ENCODE measurements at regions not wholly inside any gene's neighbourhood (a gene's known extent, or its start where the extent isn't known, plus 50 kb on each side); places are given as distances from the start of the nearest gene placed in this dataset.

DNA sequence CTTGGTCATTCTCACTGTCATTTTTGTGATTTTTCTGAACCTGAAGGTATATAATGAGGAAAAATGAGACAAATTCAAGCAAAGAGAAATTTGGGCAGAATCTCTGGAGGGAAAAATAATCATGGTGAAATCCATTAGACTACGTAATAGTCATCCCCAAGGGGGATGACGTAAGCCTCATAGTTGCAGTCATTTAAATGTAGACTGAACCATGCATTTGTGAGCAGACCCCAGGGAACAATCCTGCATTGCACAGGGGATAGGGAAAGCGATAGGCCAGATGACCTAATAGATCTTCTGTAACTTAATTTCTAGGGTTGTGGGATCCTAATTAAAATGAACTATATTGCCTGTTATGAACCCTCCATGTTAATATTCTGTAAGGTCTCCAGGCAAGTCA is 167.4 kb upstream of the C1orf21 start:
- no peak for DNase-seq

DNA sequence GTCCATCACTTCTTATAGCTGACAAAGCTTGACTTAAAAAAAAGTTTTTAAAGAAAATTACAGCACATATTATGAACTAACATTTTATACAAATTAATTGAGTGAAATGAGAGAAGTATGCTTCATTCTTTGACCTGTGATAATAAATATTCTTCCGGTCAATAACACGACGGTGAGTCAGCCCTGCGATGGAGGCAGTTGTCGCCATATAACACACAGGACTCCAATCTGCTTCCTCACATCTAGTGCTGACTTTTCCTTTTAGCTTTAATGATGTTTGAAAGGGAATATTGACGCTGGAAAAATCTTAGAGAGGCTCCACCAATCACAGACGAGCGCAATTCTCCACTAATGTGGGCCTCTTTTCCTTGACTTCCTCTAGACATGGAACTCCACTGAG is 166.9 kb upstream of the C1orf21 start:
- no peak for DNase-seq

DNA sequence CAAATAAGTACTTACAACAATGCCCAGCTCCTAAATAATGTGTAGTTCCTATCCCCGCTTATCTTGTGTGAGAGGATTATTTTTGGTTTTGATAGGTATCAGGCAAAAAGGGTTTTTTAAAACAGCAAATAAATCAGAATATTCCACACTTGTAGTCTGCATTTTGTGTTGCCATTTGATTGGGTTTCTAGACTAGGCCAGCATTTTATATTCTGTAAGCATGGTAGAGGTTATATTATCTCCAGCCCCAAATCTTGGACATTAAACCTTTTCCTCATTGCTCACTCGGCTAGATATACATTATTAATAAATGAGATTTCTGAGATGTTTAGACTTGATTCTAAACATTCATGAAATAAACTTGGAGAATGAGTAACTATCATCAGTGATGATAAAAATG is 165.7 kb upstream of the C1orf21 start:
- DNase-seq: no peak

DNA sequence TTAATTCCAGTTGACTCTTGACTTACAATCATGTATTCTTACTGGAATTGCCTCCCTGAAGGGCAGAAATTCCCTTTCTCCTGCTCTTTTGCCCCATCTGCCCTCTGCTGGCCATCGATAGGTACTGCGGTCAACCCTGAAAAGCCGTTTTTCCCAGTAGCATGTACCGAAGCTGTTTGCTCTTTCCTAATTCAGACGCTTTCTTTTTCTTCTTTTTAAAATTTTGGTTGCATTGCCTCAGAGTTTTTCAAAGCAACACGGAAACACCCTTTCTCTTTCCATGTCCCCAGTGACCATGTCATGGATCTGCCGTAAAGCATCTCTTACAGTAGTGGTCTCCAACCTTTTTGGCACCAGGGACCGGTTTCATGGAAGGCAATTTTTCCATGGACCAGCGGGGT is 164.2 kb upstream of the C1orf21 start:
- DNase-seq: no peak

DNA sequence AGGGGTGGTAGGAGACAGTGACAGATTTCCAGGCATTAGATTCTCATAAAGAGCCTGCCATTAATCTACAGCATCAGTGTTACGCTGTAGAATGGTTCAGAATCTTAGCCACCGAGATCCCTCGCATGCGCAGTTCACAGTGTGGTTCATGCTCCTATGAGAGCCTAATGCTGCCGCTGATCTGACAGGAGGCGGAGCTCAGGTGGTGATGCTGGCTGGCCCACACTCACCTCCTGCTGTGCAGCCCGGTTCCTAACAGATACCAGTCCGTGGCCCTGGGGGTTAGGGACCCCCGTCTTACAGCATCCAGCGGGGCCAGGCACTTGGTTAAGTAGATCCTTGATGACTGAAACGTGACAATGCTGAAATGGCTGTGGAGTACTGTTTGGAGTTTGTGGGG is 163.6 kb upstream of the C1orf21 start:
- DNase-seq: no peak

DNA sequence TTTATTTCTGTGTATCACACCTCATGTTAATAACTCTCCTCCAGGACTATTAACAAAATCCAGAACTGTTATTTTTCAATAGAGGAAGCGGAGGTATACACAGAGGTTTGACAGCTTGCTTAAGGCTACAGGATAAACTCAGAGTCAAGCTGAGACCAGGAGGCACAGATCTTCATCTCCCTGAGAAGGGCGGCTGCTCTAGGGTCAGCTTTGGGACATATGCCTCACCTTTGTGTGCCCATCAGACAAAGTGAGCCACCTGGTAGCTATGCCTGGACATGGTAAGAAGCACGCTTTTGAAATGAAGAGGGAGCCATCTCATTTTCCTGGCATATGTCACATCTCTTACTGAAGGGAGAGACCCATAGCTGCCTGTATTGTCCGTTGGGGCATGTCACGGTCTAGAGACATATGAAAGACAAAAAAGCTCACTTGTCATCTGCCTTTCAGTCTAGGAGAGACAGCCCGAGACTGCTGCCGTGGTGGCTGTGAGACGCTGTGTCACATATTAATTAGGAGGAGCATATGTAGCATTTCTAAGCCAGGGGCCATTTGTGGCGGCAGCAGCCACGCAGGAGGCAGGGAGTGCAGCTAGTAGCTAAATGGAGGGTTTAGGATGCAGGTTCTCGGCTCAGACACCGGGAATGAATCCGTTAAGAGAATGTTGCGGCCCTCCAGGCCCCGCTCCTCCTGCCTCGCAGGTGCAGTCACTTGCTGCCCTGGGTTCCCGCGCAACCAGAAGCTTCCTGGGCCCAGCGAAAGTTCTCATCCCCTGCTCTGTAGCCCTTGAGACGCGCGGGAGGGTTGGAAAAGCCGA is 161.3 kb upstream of the C1orf21 start:
- no peak for DNase-seq

DNA sequence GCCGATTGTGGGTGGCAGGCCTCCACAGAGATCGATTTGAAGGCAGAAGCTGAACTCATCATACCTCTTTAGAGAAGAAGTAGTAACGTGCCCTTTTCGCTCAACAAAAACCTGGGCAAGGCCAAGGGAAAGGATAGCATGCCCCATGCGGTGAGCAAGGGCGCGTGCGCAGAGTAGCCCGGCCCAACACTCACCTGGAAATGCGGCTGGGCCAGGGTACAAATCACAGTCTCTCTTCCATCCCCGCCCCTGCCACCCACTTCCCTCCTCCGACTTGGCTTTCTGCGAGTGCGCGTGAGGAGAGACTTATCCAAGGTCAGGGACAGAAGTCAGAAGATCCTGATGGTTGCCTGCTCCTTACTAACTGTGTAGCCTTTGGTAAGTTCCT is 160.7 kb upstream of the C1orf21 start:
- DNase-seq: no peak

DNA sequence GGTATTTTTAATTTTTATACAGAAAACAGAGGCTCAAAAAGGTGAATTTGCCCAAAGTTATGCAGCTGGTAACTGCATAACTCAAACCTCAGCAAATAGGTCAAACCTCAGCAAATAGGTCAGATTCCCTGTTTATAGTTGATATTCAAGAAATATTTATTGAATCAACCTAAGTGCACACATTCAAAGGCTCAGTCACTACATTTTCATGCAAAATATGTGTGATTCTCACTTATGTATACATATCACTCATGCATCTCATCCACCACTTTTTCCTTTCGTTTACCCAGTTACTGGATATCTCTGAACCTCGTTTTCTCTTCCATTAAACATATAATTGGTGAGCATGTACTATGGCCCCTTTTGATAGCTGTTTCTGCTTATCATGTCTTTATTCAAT is 158.3 kb upstream of the C1orf21 start:
- DNase-seq: no peak

DNA sequence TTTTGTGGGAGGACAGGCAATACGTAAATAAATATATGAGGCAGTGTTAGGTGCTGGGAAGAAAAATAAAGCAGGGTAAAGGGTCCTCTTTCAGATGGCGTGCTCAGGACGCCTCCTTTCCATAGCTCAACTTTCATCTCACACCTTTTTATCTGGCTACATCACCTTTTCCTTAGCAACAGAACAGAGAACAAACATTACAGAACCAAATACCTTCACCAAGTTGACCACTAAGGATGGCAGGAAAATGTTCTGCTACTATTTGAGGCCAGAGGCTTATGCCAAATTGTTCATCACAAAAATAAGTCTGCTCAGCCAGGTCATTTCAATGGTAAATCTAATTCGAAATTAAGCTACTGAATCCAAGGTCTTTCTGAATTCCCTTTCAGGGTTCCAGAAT is 149.2 kb upstream of the C1orf21 start:
- DNase-seq: no peak

DNA sequence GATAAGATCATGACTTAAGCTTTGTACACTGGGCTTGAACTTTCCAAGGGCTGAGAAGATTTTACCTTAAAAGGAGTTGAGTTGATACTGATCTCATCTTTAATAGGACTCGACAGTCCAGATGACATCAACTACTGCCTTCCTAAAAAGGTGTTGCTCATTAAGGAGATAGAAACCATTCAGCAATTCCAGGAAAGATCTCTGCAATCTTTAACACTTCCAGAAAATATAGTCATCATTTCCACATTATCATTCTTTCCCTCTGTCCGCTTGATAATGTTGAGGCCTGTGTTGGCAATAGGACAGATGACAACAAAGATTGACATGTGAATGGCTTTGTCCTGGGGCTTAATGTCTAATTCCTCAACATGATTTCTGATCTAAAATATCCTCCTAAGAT is 145.4 kb upstream of the C1orf21 start:
- no peak for DNase-seq

DNA sequence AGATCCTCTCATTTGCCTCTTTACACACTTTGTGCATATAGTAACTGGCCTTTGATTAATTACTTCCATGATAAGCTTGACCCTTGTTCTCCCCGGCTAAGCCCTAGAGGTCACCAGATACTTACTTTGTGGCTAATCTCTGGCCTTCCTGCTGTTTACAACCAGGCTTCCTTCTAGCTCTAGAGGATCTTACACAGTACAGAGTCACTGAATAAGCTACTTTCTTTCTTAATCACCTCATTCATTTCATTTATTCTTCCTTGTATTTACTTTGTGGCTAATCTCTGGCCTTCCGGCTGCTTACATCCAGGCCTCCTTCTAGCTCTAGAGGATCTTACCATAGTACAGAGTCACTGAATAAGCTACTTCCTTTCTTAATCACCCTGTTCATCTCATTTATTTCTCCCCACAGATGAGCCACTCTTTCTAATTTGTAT is 144.3 kb upstream of the C1orf21 start:
- DNase-seq: no peak

DNA sequence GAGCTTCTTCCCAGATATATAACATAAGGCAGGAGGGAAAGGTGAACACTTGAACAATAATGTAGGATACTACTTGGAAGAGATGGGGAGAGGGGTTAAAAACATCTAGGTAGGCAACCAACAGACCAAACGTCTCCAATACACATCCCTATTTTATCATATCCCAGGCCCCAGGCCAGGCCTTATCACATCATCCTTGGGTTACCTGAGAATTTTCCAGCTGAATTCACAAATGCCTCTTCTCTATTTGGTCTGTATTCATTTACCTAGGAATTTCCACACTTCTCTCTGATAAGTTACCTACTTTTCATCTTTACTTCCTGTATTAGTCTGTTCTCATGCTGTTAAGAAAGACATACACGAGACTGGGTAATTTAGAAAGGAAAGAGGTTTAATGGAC is 141.9 kb upstream of the C1orf21 start:
- no peak for DNase-seq

DNA sequence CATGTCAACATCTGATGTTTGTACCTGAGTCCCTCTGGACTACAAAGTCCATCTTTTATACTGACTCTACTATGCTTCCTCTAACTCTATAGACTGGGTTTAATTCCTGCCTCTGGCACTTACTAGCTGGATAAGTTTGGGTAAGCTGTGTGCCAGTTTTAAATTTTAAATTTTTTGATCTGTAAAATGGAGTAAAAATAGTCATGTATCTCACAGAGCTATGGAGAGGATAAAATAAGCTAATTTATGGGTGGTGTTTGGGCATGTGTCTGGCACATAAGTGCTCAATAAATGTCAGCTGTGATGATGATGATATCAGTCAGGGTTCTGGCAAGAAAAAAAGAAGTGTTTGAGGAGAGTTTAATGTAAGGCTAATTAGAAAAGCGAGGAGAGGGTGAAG is 139.2 kb upstream of the C1orf21 start:
- DNase-seq: no peak

DNA sequence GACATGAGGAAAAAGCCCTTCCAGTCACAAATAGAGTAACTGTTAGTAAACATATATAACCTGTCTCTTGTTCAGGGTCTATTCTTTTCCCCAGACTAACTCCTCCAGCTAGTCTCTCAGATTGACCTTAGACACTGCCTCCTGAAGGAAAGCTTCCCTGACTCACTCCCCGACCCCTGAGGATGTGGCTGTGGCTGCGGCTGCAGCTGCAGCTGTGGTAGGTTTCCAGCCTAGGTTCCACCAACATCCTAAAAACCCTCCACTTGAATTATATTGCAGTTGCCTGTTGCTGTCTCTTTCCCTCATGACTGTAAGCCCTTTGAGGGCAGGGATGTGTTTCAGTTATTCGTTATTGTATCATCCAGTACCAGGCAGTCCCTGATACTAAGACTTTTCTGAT is 132.9 kb upstream of the C1orf21 start:
- DNase-seq: no peak

DNA sequence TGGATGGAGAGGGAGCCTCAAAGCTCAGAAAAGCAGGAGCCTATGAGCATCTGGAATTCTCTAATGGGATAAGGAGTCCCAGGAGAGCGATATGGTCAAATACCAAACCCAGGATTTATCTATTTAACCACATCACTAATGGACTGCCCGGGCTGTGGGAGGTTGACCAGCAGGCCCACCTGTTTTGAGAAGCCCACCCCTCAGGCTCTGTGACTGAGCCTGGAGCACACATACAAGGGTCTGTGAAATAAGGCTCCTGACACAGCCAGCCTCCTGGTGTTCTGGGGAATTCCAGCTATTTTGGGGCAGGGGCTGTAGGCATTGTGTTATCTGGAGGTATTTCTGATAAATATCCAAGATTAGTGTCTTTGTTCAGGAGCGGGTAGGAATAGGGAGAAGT is 132.0 kb upstream of the C1orf21 start:
- no peak for DNase-seq

DNA sequence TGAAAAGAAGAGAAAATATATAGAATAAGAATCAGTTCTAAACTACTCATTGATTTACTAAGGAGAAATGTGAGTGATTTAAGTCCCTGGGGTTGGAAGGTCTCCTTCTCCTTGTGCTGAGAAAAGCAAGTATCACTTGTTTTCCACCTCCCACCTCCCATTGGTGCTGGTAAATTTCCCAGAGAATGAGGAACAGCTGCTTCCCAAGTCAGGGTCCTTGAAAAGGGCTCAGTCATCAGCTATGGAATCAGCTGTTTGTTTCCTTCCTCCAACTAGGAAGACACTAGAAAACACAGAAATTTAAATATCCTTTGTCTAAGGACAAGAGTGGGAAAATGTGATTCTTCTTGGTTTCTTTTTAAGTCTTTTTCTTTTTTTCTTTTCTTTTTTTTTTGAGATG is 131.3 kb upstream of the C1orf21 start:
- DNase-seq: no peak

DNA sequence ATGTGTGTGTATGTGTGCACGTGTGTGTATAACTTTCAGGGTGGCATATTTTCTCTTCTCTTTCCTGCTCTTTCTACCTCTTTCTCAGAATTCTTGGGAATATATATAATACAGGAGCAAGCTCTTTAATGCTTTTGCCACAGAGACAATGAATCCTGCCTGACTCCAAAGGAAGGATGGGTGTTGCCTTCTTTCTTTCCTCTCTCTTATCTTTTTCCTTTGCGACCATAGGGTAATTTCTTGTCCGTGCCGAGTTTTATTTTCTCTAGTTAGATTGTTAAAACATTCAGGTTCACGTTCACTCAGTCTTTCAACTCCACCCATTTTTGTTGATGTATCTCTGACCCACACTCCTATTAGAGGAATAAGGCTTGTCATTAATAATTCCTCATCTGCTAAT is 129.0 kb upstream of the C1orf21 start:
- no peak for DNase-seq

DNA sequence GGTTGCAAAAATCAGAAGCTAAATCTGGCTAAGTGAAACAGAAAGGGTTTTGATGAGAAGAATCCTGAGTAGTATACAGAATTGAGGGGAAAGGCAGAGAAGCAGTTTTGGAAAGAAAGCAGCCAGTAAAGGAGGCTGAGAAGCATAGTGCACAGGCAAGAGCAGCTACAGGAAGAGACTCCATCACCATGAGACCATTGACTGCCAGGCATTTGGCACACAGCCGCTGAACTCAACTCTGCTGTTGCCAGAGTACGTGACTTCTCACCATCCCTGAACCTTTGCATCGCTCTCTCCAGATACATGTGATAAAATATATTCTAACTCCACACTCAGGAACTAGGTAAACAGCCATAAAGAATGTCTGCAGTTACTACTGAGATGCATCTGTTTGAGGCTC is 128.3 kb upstream of the C1orf21 start:
- no peak for DNase-seq

DNA sequence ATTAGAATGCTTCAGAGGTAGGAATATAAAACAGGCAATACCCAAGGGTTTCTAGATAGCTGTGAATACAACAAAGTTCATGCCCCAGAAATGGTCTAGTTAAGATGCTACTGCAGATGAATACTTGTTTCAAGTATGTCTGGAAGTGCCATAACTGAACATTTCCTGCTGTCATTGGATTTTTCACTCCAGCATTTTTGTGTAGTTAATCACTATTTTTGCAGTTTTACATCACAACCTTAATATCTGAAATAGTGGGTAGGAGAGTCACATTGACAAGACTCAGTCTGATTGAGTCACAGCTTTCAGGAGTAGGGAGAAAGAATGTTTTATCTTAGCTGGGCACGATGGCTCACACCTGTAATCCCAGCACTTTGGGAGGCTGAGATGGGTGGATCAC is 126.4 kb upstream of the C1orf21 start:
- DNase-seq: no peak

DNA sequence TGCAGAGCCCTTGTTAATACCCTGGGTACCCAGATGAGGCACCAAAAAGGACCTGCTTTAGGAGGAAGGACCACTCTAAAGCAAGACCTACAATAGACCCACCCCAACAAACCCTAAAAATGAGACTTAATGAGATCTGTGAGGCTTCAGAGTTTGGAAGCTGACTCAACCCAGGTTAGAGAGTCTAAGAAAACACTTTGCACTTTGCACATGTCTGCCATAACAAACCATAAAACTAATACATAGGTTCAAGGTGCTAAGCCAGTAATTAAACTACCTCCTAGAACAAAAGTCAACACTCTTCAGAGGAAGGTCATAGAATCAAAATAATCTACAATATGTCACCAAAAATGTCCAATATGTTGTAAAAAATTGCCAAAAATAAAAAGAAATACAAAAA is 124.7 kb upstream of the C1orf21 start:
- DNase-seq: no peak

DNA sequence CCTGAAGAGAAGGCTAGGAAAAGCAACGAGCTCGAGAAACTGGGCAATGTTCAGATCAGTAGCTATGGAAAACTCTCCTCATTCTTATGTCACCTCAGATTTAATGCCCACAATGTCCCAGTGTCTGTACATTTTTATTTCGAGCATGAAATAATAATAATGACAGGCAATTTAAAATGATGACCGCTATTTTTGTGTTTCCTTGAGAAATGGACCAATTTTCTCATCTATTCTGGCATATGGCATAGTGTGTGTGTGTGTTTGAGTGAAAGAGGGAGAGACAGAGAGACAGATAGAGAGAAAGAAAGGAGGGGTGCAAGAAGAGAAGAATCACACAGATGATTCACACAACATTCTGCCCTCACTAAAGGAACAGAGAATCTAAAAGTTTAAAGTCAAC is 119.1 kb upstream of the C1orf21 start:
- DNase-seq: no peak

DNA sequence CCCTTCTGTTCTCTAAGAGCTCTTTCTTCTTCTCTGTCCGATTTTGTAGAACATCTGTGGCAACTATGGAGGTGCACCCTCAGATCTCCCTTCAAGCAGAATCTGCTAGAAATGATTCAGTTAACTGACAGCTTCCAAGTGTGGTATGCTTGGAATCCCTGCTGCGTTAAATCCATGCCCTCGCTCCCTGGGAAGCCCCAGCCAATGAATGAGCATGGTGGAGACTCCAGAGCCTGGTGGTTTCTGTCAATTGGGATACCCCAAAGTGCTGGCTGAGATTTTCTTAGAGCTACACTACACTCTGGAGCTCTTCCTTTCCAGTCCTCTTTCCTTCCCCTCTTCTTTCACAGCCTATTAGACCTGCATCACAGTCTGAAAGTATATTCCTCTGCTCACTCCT is 116.3 kb upstream of the C1orf21 start:
- DNase-seq: no peak

DNA sequence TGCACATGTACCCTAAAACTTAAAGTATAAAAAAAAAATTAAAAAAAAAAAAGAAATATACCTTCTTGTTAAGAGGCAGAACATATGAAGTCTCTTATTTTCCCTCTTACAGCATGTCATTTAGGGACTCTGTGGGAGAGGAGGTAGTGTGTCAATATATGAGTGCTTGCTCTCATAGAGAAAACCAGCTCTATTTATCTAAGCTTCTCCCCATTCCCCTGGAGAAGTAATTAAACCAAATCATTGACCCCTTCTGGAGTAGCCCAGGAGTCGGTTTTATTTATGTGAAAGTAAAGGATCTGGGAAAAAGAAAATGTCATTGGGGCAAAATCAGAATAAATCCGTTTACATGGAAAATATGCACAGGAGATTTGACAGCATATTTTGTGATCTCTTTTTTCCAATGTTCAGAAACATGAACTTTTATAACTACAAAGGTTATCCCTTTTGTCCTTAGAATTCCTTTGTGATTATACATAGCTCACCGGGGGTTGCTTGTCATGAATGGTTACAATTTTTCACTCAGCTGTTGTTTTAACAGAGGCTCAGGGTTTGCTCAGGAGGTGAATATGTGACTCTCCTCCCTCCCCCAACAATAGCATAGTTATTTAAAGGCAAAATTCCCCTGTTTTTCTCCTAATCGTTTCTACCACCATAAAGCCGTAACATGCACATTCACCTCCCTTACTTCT is 114.5 kb upstream of the C1orf21 start:
- DNase-seq: no peak

DNA sequence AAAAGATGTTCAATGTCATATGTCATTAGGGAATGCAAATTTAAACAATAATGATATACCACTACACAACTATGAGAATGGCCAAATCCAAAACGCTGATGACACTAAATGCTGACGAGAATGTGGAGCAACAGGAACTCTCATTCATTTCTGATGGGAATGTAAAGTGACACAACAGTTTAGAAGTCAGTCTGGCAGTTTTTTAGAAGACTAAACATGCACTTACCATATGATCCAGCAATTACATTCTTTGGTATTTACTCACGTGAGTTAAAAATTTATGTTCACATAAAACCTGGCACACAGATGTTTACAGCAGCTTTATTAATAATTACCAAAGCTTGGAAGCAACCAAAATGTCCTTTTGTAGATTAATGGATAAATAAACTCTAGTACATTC is 110.4 kb upstream of the C1orf21 start:
- no peak for DNase-seq

Measured in renal pelvis (tissue), 1 donor.